Panc1 (cell line): ENCODE measurements at regions not wholly inside any gene's neighbourhood (a gene's known extent, or its start where the extent isn't known, plus 50 kb on each side); places are given as distances from the start of the nearest gene placed in this dataset.

ENCODE experiments used
- POLR2AphosphoS5 ChIP-seq: IDR thresholded peaks from 2 replicates; pipeline ENCODE4 v1.6.1; 2012; ENCODE audit warnings: mild to moderate bottlenecking, low read depth, low read length, moderate library complexity
- SIN3A ChIP-seq: IDR thresholded peaks from 2 replicates; pipeline ENCODE4 v1.6.1; 2012; ENCODE audit warnings: low read depth, mild to moderate bottlenecking, low read length, moderate library complexity, borderline replicate concordance; ENCODE audit not compliant: insufficient read depth
- TCF7L2 ChIP-seq: IDR thresholded peaks from 2 replicates; pipeline ENCODE4 v1.6.1; 2011; ENCODE audit warnings: mild to moderate bottlenecking, low read depth, low read length, inconsistent platforms
- TF ChIP-seq, protein P1 (sequence below): fragments of 450-650 bp; IDR thresholded peaks from 2 replicates; pipeline ENCODE4 v1.5.1; 2017; ENCODE audit warnings: mild to moderate bottlenecking
- TF ChIP-seq, protein P2 (sequence below), 2 experiments: IDR thresholded peaks; 2 replicates each; pipeline ENCODE4 v1.6.1; 2011 to 2012; ENCODE audit warnings: low read depth in 2 of 2, control low read depth in 1 of 2, low read length in 1 of 2, mild to moderate bottlenecking in 1 of 2, moderate library complexity in 1 of 2; ENCODE audit not compliant: insufficient read depth in 1 of 2

DNA sequence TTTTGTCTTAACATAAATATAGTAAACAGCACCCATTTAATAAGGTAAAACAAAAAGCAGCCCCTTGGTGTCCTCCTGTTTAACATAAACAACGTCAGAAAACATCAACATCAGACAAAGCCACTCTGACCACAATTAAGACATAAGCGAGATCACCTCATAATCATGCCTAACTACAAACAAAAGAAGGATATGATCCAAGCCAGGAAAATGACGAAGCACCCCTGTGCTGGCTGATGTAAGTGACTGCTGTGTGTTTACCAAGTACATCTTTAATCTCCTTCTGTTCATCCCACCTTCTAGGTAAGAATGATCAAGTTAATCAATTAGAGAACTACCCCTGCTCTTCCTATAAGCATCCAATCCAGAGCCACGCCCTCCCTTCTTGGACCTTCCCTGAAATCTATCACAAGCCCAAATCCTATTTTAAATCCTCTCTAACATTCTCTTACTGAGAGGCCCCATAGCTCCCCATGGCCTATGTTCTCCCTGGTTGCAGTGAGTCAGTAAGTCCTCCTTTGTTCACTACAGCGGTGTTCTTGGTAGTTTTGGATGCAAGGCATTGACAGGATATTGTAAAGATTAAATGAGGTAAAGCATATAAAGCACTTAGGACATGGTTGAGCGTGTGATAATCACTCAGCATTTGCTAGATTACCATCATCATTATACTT lies 424.2 kb downstream of the TSN start:
- TF ChIP-seq, protein P1, sequence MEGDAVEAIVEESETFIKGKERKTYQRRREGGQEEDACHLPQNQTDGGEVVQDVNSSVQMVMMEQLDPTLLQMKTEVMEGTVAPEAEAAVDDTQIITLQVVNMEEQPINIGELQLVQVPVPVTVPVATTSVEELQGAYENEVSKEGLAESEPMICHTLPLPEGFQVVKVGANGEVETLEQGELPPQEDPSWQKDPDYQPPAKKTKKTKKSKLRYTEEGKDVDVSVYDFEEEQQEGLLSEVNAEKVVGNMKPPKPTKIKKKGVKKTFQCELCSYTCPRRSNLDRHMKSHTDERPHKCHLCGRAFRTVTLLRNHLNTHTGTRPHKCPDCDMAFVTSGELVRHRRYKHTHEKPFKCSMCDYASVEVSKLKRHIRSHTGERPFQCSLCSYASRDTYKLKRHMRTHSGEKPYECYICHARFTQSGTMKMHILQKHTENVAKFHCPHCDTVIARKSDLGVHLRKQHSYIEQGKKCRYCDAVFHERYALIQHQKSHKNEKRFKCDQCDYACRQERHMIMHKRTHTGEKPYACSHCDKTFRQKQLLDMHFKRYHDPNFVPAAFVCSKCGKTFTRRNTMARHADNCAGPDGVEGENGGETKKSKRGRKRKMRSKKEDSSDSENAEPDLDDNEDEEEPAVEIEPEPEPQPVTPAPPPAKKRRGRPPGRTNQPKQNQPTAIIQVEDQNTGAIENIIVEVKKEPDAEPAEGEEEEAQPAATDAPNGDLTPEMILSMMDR, result no peak
- TF ChIP-seq, protein P2, sequence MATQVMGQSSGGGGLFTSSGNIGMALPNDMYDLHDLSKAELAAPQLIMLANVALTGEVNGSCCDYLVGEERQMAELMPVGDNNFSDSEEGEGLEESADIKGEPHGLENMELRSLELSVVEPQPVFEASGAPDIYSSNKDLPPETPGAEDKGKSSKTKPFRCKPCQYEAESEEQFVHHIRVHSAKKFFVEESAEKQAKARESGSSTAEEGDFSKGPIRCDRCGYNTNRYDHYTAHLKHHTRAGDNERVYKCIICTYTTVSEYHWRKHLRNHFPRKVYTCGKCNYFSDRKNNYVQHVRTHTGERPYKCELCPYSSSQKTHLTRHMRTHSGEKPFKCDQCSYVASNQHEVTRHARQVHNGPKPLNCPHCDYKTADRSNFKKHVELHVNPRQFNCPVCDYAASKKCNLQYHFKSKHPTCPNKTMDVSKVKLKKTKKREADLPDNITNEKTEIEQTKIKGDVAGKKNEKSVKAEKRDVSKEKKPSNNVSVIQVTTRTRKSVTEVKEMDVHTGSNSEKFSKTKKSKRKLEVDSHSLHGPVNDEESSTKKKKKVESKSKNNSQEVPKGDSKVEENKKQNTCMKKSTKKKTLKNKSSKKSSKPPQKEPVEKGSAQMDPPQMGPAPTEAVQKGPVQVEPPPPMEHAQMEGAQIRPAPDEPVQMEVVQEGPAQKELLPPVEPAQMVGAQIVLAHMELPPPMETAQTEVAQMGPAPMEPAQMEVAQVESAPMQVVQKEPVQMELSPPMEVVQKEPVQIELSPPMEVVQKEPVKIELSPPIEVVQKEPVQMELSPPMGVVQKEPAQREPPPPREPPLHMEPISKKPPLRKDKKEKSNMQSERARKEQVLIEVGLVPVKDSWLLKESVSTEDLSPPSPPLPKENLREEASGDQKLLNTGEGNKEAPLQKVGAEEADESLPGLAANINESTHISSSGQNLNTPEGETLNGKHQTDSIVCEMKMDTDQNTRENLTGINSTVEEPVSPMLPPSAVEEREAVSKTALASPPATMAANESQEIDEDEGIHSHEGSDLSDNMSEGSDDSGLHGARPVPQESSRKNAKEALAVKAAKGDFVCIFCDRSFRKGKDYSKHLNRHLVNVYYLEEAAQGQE (IDR thresholded peaks at IDR 0.05; ENCODE audit: insufficient read depth in 1 of 2, low read depth in 2 of 2, low read length in 1 of 2), result no peak
- no peak for TF ChIP-seq POLR2AphosphoS5
- no peak for TF ChIP-seq SIN3A
- TF ChIP-seq TCF7L2, result no peak
